HL-60/S4 treated with retinoic acid at 250 ng/mL for 4 days and 3 days (cell line): ENCODE measurements at regions not wholly inside any gene's neighbourhood (a gene's known extent, or its start where the extent isn't known, plus 50 kb on each side); places are given as distances from the start of the nearest gene placed in this dataset.

ENCODE experiments used
- in situ Hi-C: fragments of 300-500 bp; cut with MboI; formaldehyde crosslinking; loops from 2 replicates; pipeline ENCODE4 v1.7.0; 2022; ENCODE audit warnings: low sequenced_read_pairs

- in situ Hi-C loops: no loop called here
Measured at GRCh38 chr15:36221992-36222391, 357.4 kb upstream of the CDIN1 start.

DNA sequence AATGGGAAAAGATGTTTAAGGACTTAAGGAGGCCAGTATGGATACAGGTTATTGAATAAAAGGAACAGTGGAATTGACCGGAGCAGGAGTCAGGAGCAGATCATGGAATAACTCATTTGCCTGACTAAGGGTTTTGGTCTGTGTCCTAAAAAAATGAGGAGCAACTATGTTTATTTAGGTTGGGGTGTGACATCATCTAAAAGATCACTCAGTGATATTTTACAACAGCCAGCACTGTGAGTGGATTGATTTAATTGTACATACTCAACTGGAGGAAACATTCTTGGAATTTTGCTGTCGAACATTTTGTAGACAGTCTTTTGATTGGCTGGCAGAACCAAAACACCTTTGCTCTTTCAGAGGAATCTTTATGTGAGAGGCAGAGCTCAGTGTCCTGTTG, 348.6 kb upstream of the CDIN1 start:
- in situ Hi-C loops: no loop called here

DNA sequence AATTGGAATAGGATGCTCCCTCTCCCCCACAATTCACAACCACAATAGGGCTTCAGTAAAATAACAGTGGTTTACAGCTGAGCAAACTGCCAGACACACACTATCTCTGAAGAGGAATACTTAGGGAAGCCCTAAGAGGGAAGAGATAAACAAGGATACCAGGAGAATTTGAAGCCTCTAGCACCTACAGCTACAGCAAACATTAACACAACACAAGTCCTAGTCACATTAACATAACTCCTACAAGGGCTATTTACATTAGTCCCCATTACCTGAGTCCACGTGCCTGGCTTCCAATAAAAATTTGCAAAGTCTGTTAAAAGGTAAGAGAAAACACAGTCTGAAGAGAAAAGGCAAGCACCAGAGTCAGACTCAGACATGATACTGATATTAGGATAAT, 346.9 kb upstream of the CDIN1 start:
- in situ Hi-C loops: no loop called here

DNA sequence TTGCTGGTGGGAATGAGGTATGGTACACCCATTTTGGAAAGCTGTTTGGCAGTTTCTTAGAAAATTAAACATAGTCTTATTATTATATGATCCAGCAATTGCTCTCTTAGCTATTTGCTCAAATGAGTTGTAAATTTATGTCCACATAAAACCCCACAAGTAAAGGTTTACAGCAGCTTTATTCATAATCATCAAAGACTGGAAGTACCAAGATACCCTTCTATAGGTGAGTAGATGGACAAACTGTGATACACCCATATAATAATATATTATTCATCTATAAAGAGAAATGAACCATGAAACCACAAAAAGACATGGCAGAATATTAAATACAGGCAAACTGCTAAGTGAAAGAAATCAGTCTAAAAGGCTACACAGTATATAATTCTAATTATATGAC, 344.7 kb upstream of the CDIN1 start:
- in situ Hi-C loops: no loop called here

- in situ Hi-C loops: no loop called here
Measured at GRCh38 chr15:36235173-36235572, 344.3 kb upstream of the CDIN1 start.

DNA sequence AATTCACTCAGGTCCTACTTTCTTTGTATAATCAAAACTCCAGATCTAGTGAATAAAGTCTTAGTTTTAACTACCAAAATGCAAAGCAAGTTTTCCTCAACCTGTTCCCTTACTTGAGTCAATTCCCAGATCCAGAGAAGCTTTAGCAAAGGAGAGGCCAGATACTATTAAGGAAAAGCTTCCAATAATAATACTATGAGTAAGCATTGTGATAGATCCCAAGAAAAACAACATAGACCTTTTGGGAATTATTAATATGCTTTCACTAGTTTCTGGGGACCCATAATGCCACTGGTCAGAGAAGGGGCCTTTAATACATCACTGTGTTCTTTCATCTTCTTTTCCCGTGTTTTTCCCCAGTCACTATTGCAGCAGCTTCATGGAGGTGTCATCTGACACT, 339.9 kb upstream of the CDIN1 start:
- in situ Hi-C loops: no loop called here

- in situ Hi-C loops: no loop called here
Measured at GRCh38 chr15:36251450-36251849, 328.0 kb upstream of the CDIN1 start.

- in situ Hi-C loops: no loop called here
Measured at GRCh38 chr15:36252146-36252711, 327.2 kb upstream of the CDIN1 start.

DNA sequence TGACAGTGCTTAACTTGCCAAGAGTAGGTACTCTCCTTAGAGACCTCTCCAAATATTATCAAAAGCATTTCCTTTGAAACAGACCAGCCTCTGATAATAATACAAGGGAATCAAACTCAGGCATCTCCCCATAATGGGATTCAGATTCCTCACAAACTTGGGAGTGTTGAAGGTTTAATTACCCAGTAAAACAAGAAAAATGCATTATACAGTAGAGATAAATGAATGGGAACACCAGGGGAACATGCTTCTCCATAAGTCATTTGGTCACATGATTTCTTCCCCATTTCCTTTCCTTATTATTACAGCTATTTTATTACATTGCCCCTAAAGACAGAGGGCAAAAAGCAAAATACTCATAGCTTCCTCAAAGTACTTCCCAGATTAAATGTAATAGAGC, 325.0 kb upstream of the CDIN1 start:
- in situ Hi-C loops: no loop called here

DNA sequence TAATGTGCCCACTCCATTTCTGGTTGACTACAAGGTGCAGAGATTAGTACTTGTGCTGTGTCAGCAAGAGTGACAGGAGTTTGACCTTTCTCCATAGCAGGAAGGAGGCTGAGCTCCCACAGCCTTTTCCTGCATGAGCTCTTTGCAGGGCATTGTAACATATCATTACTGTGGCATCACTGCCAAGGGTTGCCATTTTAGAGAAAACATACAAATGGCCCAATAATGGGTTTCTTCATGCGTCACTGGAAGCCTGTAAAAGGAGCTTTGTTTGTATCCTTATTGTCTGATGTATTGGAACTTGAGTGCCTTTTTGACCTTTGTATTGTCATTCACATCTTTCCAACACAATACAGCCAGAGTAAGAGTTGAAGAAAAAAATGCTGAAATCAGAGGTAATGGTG, 323.0 kb upstream of the CDIN1 start:
- in situ Hi-C loops: no loop called here

- in situ Hi-C loops: no loop called here
Measured at GRCh38 chr15:36263666-36264065, 315.8 kb upstream of the CDIN1 start.

DNA sequence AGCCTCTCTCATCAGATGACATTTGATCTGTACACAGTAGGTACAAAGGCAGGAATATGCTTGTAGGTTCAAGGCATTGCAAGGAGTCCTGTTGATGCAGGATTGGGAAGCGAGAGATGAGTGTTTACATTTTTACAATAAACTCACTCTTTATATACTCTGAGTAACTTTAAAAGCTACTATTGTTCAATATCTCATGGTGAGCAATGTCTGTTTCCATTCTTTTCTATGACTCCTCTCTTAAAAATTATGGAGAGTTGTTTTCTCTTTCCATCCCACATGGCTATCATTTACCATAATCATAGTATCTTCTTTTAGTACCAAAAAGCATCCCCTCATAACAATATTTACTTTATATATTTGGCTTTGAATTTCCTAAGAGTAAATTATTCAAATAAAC, 314.0 kb upstream of the CDIN1 start:
- in situ Hi-C loops: no loop called here

DNA sequence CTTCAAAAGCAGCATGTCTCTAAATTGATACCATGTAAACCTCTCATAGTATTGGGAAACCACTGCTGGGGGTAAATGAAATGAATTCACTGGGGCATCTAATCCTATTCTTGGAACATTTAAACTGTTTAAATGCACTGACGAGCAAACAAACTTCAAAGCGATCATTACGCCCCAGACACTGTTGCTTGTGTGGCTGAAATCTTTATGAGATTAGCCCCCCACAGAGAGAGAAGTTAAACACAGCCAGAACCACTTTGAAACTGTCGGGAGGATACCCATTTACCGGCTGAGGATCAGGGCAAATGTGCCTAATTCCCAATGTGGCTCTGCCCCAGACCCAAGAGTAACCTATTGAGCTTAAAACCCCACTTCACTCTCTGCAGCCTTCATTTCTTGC, 308.4 kb upstream of the CDIN1 start:
- in situ Hi-C loops: no loop called here

- in situ Hi-C loops: no loop called here
Measured at GRCh38 chr15:36275656-36276055, 303.8 kb upstream of the CDIN1 start.

- in situ Hi-C loops: no loop called here
Measured at GRCh38 chr15:36278219-36278618, 301.2 kb upstream of the CDIN1 start.

DNA sequence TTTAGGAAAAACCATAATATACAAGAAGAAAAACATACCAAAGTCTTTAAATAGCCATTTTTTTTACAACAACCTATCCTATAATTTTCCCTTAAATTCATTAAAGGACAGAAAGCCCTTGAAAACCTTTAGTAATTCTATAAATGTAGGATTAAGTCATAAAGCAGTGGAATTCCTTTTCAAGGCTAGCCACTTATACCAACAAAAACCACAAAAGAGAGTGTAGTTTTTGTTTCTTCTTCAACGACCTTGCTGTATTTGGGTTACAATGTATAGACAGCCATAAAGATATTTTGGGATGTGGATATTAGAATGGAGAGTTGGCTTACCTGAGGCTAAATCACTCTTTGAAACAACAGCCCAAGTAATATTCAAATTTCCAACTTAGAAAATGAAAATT, 296.6 kb upstream of the CDIN1 start:
- in situ Hi-C loops: no loop called here

DNA sequence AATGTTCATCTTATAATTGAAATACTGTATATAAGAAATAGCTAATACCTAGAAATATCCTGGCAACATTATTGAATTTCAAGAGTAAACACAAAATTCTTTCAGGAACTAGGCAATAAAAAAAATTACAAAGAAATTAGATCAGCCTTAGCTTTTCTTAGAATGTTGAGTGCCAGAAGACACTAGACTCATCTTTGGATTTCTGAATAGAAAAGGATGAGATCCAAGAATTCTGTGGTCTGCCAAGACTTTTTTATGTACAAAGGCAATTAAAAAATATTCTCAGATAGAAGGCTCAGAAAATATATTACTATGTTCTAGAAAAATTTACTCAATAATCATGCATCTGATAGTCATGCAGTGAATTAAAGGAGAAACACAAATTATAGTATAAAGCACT, 294.5 kb upstream of the CDIN1 start:
- in situ Hi-C loops: no loop called here

GRCh38 chr15:36291501-36291900, 287.9 kb upstream of the CDIN1 start:
- in situ Hi-C loops: no loop called here

- in situ Hi-C loops: no loop called here
Measured at GRCh38 chr15:36294359-36294758, 285.1 kb upstream of the CDIN1 start.

DNA sequence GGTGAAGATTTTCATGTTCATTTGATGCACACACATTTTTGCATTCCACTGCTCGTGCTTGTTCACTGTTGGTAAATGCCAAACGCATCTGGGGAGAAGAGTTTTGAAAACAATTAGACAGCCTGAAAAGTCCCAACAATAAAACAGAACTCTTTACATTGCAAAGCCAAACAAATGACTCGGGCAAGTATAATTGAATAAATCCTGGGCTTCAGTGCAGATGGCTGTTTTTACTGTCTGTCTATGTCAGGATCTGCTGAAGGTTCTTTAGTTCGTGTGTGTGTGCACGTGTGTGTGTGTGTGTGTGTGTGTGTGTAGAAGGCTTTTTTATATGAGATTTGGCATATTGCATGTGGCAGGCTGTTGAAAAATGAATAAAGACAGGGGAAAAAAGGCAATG, 277.5 kb upstream of the CDIN1 start:
- in situ Hi-C loops: no loop called here

- in situ Hi-C loops: no loop called here
Measured at GRCh38 chr15:36313021-36313420, 266.4 kb upstream of the CDIN1 start.

DNA sequence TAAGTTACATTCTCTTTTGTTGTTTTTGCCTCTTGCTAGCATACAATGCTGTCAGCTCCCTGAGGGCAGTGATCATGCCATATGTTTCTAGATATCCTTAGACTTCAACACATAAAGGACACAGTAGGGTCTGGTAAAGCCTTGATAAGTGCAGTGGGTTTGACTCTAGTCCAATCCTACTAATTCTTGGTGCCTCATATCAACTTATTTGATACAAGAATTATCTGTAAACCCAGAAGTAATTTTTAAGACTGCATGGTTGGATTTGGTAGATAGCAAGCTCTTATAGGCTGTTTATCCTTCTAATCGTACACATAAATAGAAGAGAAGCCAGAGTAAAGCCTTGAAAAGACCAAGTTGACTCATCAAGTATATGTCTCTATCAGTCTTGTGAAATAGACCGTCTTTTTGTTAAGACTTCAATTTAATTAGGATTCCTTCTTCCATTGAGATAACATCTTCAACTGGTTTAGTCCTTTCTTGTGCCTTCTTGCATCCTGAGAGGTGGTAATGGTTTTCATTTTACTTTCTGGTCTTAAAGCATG, 265.6 kb upstream of the CDIN1 start:
- in situ Hi-C loops: no loop called here

DNA sequence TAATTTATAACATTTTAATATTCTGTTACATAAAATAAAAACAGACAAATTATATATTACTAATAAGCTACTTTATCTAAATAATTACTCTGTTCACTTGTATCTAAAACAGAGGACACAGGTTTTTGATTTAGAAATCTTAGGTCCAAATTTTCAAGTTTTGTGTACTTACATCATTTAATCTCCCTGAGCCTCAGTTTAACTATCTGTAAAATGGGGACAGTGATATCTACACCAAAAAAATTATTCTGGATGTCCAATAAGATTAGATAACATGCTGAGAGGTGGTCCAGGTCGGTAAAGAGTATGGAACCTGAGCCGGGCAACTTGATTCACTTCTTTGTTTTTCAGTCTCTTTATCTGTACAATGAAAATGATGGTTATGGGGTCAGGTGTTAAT, 263.8 kb upstream of the CDIN1 start:
- in situ Hi-C loops: no loop called here
